GM12878 (cell line): ENCODE measurements at regions not wholly inside any gene's neighbourhood (a gene's known extent, or its start where the extent isn't known, plus 50 kb on each side); places are given as distances from the start of the nearest gene placed in this dataset.

Experiments used
- CHD2 ChIP-seq: IDR thresholded peaks from 2 replicates; pipeline ENCODE4 v1.6.1; 2011; ENCODE audit warnings: low read depth, low read length, improper control_type of control experiment, borderline replicate concordance
- HDAC6 ChIP-seq: fragments of 200-600 bp; sonication (generic); IDR thresholded peaks from one replicate; pipeline ENCODE4 v1.8.0; 2017; ENCODE audit warnings: antibody characterized with exemption; ENCODE audit not compliant: unreplicated experiment
- JUNB ChIP-seq: IDR thresholded peaks from 2 replicates; pipeline ENCODE4 v1.6.1; 2016; ENCODE audit warnings: antibody characterized with exemption, mild to moderate bottlenecking
- MYB ChIP-seq: fragments of 150-350 bp; IDR thresholded peaks from 2 replicates; pipeline ENCODE4 v1.6.1; 2014; ENCODE audit warnings: mild to moderate bottlenecking, low read depth, low read length, borderline replicate concordance
- POLR2AphosphoS5 ChIP-seq: IDR thresholded peaks from 2 replicates; pipeline ENCODE4 v1.6.1; 2011; ENCODE audit warnings: mild to moderate bottlenecking, low read length, inconsistent platforms
- SP1 ChIP-seq: IDR thresholded peaks from one replicate; pipeline ENCODE4 v1.6.1; 2011; ENCODE audit warnings: low read depth, low read length
- ZNF274 ChIP-seq: IDR thresholded peaks from one replicate; pipeline ENCODE4 v1.8.0; 2011; ENCODE audit not compliant: insufficient read length, insufficient read depth
- TF ChIP-seq, protein P1 (sequence below): IDR thresholded peaks from 2 replicates; pipeline ENCODE4 v1.6.1; 2012; ENCODE audit warnings: low read length, inconsistent platforms
- TF ChIP-seq, protein P2 (sequence below): IDR thresholded peaks from 2 replicates; pipeline ENCODE4 v1.6.1; 2012; ENCODE audit warnings: mild to moderate bottlenecking, low read depth, low read length
- TF ChIP-seq, protein P3 (sequence below): fragments of 450-650 bp; IDR thresholded peaks from 2 replicates; pipeline ENCODE4 v1.6.1; 2017; ENCODE audit warnings: mild to moderate bottlenecking, moderate library complexity
- TF ChIP-seq, protein P4 (sequence below), 3 experiments: IDR thresholded peaks in 2 of 3; conservative IDR thresholded peaks in 1 of 3; 2 replicates each; pipeline ENCODE4 v1.5.1; 2011; ENCODE audit warnings: low read depth in 3 of 3, low read length in 3 of 3, mild to moderate bottlenecking in 3 of 3, control low read depth in 2 of 3, moderate library complexity in 2 of 3, inconsistent platforms in 1 of 3, mixed read lengths in 1 of 3; ENCODE audit not compliant: control insufficient read depth in 2 of 3, insufficient read depth in 1 of 3; ENCODE audit errors: extremely low read depth in 1 of 3

DNA sequence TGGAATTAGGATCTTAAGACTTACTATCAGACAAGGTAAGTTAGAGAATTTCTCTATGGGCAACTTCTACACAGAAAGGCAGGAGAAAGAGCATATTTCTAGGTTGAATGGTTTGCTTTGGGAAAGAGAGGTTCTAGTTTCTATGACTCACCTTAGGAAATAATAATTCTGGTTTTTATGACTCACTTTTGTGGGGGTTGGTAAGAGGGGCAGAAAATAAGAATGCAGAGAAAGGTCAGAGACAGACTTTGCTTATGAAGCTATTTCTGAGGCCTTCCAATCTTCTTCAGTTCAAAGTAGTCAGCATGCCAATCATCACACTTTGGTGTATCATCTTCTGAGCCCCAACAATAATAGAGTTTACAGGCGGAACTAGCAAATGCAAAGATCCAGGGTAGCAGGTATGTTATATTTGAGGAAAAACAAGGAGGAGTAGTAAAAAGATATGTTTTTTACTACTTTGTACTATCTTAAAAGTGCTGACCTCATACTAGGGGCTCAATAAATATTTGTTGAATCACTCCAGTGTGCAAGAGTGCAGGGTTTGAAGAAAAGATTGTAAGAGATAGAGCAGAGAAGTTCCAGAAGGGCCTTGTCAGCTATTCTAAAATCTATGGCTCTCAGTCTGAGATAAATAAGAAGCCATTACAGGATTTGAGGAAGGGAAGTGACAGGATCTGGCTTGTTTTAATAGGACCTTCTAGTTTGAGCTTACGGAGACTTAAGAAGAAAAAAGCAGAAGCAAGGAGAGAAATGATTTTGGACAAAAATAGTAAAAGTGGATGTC is 56.7 kb upstream of the LRFN5 start:
- no peak for TF ChIP-seq MYB
- no peak for TF ChIP-seq SP1
- TF ChIP-seq, protein P1, sequence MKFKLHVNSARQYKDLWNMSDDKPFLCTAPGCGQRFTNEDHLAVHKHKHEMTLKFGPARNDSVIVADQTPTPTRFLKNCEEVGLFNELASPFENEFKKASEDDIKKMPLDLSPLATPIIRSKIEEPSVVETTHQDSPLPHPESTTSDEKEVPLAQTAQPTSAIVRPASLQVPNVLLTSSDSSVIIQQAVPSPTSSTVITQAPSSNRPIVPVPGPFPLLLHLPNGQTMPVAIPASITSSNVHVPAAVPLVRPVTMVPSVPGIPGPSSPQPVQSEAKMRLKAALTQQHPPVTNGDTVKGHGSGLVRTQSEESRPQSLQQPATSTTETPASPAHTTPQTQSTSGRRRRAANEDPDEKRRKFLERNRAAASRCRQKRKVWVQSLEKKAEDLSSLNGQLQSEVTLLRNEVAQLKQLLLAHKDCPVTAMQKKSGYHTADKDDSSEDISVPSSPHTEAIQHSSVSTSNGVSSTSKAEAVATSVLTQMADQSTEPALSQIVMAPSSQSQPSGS: no peak
- no peak for TF ChIP-seq ZNF274
- no peak for TF ChIP-seq JUNB
- TF ChIP-seq, protein P2, sequence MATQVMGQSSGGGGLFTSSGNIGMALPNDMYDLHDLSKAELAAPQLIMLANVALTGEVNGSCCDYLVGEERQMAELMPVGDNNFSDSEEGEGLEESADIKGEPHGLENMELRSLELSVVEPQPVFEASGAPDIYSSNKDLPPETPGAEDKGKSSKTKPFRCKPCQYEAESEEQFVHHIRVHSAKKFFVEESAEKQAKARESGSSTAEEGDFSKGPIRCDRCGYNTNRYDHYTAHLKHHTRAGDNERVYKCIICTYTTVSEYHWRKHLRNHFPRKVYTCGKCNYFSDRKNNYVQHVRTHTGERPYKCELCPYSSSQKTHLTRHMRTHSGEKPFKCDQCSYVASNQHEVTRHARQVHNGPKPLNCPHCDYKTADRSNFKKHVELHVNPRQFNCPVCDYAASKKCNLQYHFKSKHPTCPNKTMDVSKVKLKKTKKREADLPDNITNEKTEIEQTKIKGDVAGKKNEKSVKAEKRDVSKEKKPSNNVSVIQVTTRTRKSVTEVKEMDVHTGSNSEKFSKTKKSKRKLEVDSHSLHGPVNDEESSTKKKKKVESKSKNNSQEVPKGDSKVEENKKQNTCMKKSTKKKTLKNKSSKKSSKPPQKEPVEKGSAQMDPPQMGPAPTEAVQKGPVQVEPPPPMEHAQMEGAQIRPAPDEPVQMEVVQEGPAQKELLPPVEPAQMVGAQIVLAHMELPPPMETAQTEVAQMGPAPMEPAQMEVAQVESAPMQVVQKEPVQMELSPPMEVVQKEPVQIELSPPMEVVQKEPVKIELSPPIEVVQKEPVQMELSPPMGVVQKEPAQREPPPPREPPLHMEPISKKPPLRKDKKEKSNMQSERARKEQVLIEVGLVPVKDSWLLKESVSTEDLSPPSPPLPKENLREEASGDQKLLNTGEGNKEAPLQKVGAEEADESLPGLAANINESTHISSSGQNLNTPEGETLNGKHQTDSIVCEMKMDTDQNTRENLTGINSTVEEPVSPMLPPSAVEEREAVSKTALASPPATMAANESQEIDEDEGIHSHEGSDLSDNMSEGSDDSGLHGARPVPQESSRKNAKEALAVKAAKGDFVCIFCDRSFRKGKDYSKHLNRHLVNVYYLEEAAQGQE: no peak
- TF ChIP-seq, protein P3, sequence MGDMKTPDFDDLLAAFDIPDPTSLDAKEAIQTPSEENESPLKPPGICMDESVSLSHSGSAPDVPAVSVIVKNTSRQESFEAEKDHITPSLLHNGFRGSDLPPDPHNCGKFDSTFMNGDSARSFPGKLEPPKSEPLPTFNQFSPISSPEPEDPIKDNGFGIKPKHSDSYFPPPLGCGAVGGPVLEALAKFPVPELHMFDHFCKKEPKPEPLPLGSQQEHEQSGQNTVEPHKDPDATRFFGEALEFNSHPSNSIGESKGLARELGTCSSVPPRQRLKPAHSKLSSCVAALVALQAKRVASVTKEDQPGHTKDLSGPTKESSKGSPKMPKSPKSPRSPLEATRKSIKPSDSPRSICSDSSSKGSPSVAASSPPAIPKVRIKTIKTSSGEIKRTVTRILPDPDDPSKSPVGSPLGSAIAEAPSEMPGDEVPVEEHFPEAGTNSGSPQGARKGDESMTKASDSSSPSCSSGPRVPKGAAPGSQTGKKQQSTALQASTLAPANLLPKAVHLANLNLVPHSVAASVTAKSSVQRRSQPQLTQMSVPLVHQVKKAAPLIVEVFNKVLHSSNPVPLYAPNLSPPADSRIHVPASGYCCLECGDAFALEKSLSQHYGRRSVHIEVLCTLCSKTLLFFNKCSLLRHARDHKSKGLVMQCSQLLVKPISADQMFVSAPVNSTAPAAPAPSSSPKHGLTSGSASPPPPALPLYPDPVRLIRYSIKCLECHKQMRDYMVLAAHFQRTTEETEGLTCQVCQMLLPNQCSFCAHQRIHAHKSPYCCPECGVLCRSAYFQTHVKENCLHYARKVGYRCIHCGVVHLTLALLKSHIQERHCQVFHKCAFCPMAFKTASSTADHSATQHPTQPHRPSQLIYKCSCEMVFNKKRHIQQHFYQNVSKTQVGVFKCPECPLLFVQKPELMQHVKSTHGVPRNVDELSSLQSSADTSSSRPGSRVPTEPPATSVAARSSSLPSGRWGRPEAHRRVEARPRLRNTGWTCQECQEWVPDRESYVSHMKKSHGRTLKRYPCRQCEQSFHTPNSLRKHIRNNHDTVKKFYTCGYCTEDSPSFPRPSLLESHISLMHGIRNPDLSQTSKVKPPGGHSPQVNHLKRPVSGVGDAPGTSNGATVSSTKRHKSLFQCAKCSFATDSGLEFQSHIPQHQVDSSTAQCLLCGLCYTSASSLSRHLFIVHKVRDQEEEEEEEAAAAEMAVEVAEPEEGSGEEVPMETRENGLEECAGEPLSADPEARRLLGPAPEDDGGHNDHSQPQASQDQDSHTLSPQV: no peak
- TF ChIP-seq, protein P4, sequence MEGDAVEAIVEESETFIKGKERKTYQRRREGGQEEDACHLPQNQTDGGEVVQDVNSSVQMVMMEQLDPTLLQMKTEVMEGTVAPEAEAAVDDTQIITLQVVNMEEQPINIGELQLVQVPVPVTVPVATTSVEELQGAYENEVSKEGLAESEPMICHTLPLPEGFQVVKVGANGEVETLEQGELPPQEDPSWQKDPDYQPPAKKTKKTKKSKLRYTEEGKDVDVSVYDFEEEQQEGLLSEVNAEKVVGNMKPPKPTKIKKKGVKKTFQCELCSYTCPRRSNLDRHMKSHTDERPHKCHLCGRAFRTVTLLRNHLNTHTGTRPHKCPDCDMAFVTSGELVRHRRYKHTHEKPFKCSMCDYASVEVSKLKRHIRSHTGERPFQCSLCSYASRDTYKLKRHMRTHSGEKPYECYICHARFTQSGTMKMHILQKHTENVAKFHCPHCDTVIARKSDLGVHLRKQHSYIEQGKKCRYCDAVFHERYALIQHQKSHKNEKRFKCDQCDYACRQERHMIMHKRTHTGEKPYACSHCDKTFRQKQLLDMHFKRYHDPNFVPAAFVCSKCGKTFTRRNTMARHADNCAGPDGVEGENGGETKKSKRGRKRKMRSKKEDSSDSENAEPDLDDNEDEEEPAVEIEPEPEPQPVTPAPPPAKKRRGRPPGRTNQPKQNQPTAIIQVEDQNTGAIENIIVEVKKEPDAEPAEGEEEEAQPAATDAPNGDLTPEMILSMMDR (IDR thresholded peaks at IDR 0.05 in 2 of 3, conservative IDR thresholded peaks at IDR 0.05 in 1 of 3; ENCODE audit: control insufficient read depth in 2 of 3, extremely low read depth in 1 of 3, insufficient read depth in 1 of 3, low read depth in 3 of 3, low read length in 3 of 3): no peak
- TF ChIP-seq CHD2: no peak
- no peak for TF ChIP-seq POLR2AphosphoS5
- no peak for TF ChIP-seq HDAC6
